IMR-90 (cell line): ENCODE measurements at regions not wholly inside any gene's neighbourhood (a gene's known extent, or its start where the extent isn't known, plus 50 kb on each side); places are given as distances from the start of the nearest gene placed in this dataset.

Experiments used
- BHLHE40 ChIP-seq: fragments of 150-350 bp; IDR thresholded peaks from 2 replicates; pipeline ENCODE4 v1.6.1; 2016; ENCODE audit warnings: mild to moderate bottlenecking, low read depth, low read length
- MAFK ChIP-seq: IDR thresholded peaks from 2 replicates; pipeline ENCODE4 v1.6.1; 2012; ENCODE audit warnings: low read depth, low read length, improper control_type of control experiment
- MXI1 ChIP-seq: IDR thresholded peaks from 2 replicates; pipeline ENCODE4 v1.6.1; 2012; ENCODE audit warnings: low read depth, mild to moderate bottlenecking, low read length, moderate library complexity, borderline replicate concordance
- NFE2L2 ChIP-seq: fragments of 150-350 bp; IDR thresholded peaks from 2 replicates; pipeline ENCODE4 v1.6.1; 2016; ENCODE audit warnings: low read depth, mild to moderate bottlenecking, low read length
- POLR2A ChIP-seq: IDR thresholded peaks from 2 replicates; pipeline ENCODE4 v1.6.1; 2012; ENCODE audit warnings: mild to moderate bottlenecking, low read depth, low read length
- RAD21 ChIP-seq: IDR thresholded peaks from 2 replicates; pipeline ENCODE4 v1.6.1; 2012; ENCODE audit warnings: low read length, improper control_type of control experiment
- RCOR1 ChIP-seq: IDR thresholded peaks from 2 replicates; pipeline ENCODE4 v1.6.1; 2012; ENCODE audit warnings: mild to moderate bottlenecking, low read length, improper control_type of control experiment; ENCODE audit not compliant: insufficient replicate concordance
- RFX5 ChIP-seq: IDR thresholded peaks from 2 replicates; pipeline ENCODE4 v1.8.0; 2012; ENCODE audit warnings: low read depth, mild to moderate bottlenecking, low read length, moderate library complexity
- SMC3 ChIP-seq: fragments of 150-350 bp; IDR thresholded peaks from 2 replicates; pipeline ENCODE4 v1.6.1; 2016; ENCODE audit warnings: low read depth, mild to moderate bottlenecking, antibody characterized with exemption, low read length, moderate library complexity
- TF ChIP-seq, protein P1 (sequence below): conservative IDR thresholded peaks from 2 replicates; pipeline ENCODE4 v1.5.1; 2012; ENCODE audit warnings: mild to moderate bottlenecking, low read depth, low read length, improper control_type of control experiment

GRCh38 chr18:30359521-30359920 lies 683.0 kb downstream of the DSC3 start:
- TF ChIP-seq BHLHE40 (no peak), RFX5 (no peak), RCOR1 (no peak), POLR2A (no peak), SMC3 (no peak), RAD21 (no peak), MAFK (no peak), NFE2L2 (no peak), MXI1 (no peak)
- TF ChIP-seq, protein P1, sequence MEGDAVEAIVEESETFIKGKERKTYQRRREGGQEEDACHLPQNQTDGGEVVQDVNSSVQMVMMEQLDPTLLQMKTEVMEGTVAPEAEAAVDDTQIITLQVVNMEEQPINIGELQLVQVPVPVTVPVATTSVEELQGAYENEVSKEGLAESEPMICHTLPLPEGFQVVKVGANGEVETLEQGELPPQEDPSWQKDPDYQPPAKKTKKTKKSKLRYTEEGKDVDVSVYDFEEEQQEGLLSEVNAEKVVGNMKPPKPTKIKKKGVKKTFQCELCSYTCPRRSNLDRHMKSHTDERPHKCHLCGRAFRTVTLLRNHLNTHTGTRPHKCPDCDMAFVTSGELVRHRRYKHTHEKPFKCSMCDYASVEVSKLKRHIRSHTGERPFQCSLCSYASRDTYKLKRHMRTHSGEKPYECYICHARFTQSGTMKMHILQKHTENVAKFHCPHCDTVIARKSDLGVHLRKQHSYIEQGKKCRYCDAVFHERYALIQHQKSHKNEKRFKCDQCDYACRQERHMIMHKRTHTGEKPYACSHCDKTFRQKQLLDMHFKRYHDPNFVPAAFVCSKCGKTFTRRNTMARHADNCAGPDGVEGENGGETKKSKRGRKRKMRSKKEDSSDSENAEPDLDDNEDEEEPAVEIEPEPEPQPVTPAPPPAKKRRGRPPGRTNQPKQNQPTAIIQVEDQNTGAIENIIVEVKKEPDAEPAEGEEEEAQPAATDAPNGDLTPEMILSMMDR: no peak
